ENCODE measurements at regions not wholly inside any gene's neighbourhood (a gene's known extent, or its start where the extent isn't known, plus 50 kb on each side); places are given as distances from the start of the nearest gene placed in this dataset.
A peak's percentile ranks its signal among the peaks of the same experiment; 100 is the strongest.

GRCh38 chr10:123575105-123575504 is 91.0 kb upstream of the GPR26 start:
- no peak for DNase-seq (ENCODE audit: low read depth)

DNA sequence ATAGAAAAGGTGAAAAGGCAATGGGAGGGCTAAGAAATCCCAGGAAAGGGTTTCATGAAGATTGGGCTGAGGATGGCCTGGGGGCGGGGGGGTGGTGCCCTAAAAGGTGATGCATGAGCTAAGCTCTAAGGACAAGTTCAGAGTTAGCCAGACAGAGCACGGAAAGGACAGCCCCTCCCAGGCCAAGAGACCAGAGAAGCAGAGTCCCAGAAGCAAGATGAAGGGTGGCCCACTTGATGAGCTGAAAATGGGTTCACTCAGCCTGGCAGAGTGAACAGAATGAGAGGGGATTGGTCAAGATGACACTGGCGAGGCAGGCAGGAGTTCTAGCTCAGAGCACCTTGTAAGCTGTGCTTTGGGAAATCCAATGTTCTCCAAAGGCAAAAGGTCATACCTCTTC is 89.4 kb upstream of the GPR26 start:
- no peak for DNase-seq (ENCODE audit: low read depth)

DNA sequence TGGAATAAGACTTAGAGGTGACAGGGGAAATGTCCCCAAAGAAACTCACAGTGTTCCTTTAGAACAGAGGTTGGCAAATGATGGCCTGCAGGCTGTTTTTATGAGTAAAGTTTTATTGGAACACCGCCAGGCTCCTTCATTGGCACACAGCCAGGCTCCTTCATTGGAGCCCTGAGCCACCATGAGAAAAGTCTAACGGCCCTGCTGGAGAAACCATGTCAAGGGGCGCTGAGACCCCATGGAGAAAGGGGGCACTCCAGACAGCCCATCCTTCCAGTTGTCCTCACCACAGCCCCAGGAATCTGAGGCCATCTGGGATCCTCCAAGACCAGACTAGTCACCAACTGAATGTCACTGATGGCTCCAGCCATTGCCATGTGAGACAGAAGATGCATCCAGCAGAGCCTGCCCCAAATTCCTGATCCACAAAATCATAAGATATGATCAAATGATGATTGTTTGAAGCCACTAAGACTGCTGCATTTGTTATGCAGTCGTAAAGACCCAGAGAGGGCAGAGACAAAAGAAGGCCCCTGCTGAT is 88.2 kb upstream of the GPR26 start:
- no peak for DNase-seq (ENCODE audit: low read depth)

GRCh38 chr10:123578721-123579120 is 87.4 kb upstream of the GPR26 start:
- no peak for DNase-seq (ENCODE audit: low read depth)

DNA sequence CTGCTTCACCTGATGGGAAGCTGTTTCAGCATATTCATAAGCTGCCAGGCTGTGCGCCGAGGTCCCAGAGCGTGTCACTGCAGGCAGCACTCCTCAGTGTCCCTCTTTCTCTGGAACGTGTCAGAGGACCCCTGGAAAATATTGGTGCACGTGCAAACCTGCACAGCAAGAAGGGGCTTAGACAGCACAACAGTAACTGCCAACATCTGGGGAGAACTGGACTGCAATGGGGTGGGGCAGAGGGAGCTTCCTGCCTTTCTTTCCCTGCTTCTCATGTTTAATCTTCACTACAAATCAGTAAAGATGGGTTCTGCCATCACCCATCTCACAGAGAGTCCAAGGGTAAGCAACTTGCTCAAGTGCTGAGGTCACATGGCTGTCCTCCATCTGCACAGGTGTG is 86.5 kb upstream of the GPR26 start:
- no peak for DNase-seq (ENCODE audit: low read depth)

GRCh38 chr10:123580426-123580825 is 85.7 kb upstream of the GPR26 start:
- DNase-seq (ENCODE audit: low read depth): no peak

DNA sequence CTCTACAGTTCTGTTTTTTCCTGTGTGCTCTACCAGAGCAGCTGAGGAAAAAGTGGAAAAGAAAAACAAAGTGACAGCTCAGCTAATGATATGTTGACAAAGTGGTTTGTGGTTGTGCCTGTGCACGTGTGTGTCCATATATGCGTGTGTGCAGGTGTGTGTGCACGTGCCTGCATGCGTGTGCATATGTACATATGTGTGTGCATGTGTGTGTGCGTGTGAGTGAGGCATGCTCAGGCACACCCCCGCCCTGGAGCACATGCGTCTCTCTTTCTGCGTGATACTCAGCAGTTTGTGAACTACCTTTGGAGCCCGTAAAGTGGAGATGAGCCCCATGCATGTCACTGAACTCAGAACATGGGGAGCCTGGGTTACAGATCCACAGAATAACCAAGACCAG is 84.5 kb upstream of the GPR26 start:
- no peak for DNase-seq (ENCODE audit: low read depth)

- peak; percentile 39 for DNase-seq (ENCODE audit: low read depth)
These were observed 83.8 kb upstream of the GPR26 start for GRCh38 chr10:123582084-123582989.

DNA sequence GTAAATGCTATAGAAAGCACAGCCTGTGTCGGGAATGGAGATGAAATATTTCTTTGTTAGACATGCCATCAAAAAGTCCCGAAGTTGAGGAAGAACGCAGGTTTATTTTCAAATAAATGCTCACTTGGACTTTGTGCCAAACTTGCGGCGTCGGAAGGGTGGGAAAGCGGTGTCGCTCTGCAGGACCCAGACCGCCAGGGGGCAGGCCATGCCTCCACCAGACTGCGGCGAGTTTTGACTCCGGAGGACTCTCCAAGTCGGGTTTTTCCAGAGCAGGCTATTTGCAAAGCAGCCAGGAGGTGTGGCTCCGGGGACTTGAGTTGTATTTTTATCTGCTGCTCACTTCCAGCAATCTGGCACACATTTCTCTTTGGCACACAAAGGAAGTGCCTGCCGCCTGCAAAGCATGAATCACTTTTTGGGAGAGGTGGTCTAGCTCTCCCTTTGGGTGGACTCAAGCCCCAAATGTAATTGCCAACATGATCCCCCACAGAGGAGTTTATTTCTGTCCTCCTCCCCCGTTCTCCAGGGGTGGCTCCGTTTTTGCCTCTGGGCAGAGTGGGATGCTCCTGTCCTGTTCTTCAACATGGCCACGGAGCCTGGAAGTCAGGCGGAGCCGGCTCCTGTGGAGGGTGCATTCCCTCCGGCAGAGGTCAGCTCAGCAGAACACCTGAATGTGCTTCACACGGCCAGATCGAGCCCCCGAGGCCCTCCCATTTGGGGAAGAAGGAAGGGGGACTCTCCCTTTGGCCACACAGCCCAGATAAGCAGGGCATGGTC is 82.3 kb upstream of the GPR26 start:
- peak; percentile 82 for DNase-seq (ENCODE audit: low read depth)

DNA sequence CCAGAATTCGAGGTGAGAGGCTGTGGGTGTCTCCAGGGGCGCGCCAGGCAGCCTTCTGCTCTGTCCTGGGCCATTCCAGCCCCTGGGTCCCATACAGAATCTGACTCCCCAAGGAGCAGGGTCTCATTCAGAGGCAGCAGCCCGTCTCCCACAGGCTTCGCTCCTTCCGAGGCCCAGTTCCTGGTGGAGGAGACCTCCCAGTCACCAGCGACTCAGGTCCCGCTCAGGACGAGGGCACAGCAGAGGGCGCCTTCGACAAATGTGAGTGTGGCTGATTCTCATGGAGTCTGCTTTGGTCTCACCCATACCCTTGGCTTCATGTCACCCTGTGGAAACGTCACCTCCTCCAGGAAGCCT is 81.8 kb upstream of the GPR26 start:
- DNase-seq (ENCODE audit: low read depth): no peak

GRCh38 chr10:123585477-123586445 is 80.4 kb upstream of the GPR26 start:
- no peak for DNase-seq (ENCODE audit: low read depth)

- DNase-seq (ENCODE audit: low read depth): no peak
These were observed 79.0 kb upstream of the GPR26 start for GRCh38 chr10:123587110-123587509.

GRCh38 chr10:123588386-123588914 is 77.7 kb upstream of the GPR26 start:
- no peak for DNase-seq (ENCODE audit: low read depth)

GRCh38 chr10:123595661-123596060 is 70.5 kb upstream of the GPR26 start:
- no peak for DNase-seq (ENCODE audit: low read depth)

DNA sequence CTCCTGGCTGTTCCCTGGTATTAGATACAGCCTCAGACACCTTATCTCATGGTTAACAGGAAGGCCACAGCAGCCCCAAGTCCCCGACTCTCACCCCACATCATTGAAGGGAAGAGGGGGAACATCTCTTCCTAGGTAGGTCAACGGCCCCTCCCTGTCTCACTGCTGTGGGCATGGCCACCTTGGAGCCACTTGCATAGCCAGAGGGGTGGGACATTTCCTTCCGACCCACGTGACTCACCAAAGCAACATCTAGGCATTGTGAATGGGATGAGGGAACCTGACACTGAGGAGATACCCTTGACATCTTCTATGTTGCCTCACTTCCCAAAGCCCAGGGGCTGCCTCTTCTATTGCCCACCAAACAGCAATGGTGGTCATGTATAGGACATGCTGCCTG is 68.5 kb upstream of the GPR26 start:
- no peak for DNase-seq (ENCODE audit: low read depth)

DNA sequence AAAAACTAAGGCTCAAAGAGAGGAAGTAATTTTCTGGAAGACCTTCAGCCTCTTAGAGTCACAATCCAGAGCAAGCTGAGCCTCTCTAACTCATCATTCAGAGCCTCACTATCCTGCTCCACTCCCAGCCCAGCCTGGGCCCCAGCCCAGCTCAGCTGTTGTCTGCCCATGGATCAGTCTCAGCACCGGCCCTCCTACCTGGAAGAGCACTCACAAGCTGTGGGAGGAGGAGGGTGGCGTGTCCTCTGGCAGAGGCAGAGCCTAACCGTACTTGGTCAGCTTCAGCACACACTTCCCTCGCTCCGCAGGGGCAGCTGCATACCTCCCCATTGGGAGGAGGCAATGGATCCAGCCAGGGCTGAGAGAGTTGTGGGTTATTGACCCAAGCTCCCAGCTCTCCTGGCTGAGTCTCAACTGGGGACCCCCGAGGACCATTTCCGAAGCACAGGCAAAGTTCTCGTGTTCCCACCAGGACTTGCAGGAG is 66.7 kb upstream of the GPR26 start:
- no peak for DNase-seq (ENCODE audit: low read depth)

DNA sequence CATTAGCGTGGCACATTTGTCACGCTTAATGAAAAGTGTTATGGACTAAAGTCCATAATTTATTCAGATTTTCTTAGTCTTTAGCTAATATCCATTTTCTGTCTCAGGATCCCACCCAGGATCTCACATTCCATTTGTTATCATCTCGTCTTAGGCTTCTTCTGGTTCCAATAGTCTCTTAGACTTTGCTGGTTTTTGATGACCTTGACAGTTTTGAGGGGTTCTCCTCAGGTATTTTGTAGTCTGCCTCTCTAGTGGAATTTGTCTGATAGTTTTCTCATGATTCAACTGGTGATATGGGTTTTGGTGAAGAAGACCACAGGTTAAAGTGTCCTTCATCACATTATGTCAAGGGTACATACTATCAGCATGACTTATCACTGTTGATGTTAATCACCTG is 66.0 kb upstream of the GPR26 start:
- no peak for DNase-seq (ENCODE audit: low read depth)

- no peak for DNase-seq (ENCODE audit: low read depth)
These were observed 63.0 kb upstream of the GPR26 start for GRCh38 chr10:123603130-123603529.

DNA sequence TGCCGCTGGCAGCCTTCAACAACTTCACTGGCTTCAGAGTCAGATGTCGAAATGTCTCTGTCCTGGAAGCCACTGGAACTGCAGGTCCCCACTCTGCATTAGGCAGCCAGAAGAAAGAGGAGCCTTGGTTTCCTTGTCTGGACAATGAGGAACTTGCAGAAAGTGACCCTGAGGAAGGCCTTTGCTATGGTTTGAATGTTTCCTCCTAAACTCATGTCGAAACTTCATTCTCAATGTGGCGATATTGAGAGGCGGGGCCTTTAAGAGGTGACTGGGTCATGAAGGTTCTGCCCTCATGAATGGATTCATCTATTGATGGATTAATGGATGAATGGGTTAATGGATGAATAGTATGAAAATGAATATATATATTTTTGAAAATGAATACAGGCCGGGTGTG is 61.6 kb upstream of the GPR26 start:
- no peak for DNase-seq (ENCODE audit: low read depth)

DNA sequence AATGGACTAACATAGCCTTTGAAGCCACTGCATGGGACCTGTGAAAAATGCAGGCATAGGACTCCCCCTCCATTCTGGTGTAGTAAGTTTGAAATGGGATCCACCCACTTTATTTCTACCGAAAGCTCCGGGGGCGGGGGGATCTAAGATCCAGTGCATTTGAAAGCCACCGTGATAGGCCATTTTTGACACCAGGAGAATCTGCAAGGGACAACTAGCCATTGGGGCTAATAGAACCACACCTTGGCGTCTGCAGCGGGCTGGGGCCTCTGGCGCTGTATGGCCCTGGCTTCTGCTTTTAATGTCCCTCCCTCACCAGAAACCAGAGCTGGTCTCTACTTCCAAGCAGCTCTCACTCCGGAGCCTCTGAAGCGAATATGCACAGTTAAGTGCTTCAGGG is 60.1 kb upstream of the GPR26 start:
- no peak for DNase-seq (ENCODE audit: low read depth)

GRCh38 chr10:123606955-123607354 is 59.2 kb upstream of the GPR26 start:
- no peak for DNase-seq (ENCODE audit: low read depth)

DNA sequence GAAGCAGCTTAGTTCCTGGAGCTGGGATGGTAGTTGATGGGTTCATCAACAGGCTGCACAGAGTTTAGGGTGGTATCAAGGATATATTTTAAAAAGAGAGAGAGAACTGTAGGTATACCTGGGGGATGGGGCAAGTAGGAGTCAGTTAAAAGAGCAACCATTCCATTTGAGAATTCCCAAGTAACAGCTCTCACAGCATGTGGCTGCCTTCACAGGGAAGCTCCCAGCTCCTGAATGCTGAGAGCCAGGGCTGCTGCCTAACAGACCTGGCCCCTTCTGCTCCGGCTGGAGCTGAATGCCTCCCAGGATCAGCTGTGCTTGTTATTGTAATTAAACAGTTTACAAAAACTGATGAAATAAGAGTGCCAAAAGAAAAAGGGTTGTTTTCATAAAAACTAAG is 58.8 kb upstream of the GPR26 start:
- no peak for DNase-seq (ENCODE audit: low read depth)

Data from GM04504 (cell line).